HEK293 (cell line): ENCODE measurements at regions not wholly inside any gene's neighbourhood (a gene's known extent, or its start where the extent isn't known, plus 50 kb on each side); places are given as distances from the start of the nearest gene placed in this dataset.

Experiments used
- CTCF ChIA-PET: fragments of 350-600 bp; formaldehyde crosslinking; extraction: SDS; loops from one replicate; lab custom pipeline; 2021; ENCODE audit warnings: antibody characterized with exemption; lab: Yijun Ruan, JAX
- POLR2A ChIA-PET: fragments of 300-600 bp; formaldehyde crosslinking; extraction: SDS; loops from one replicate; lab custom pipeline; 2020; ENCODE audit warnings: antibody characterized with exemption, inconsistent platforms; lab: Yijun Ruan, JAX
- H3K27ac ChIP-seq: fragments of 200-500 bp; sonication (Bioruptor generic); 2 replicates; pipeline ENCODE4 v1.5.1; 2014; ENCODE audit warnings: low read depth, low read length, control low read depth, inconsistent platforms; ENCODE audit errors: extremely low read depth
- H3K36me3 ChIP-seq, 2 experiments: fragments of 200-500 bp in 1 of 2; sonication (Bioruptor generic) in 1 of 2; 1 replicate in 1 of 2; 2 replicates in 1 of 2; pipeline ENCODE4 v1.5.1; 2014 to 2017; ENCODE audit warnings: inconsistent platforms in 2 of 2, low read length in 2 of 2; ENCODE audit not compliant: control insufficient read depth in 2 of 2, insufficient read depth in 1 of 2
- H3K4me1 ChIP-seq: fragments of 200-500 bp; sonication (Bioruptor generic); 2 replicates; pipeline ENCODE4 v1.5.1; 2014; ENCODE audit warnings: mild to moderate bottlenecking, low read length, inconsistent platforms; ENCODE audit not compliant: control insufficient read depth, insufficient read depth
- H3K4me3 ChIP-seq: 2 replicates; pipeline ENCODE4 v1.5.1; 2011; ENCODE audit warnings: low read depth, mild to moderate bottlenecking, control low read depth, low read length, moderate library complexity
- H3K9me3 ChIP-seq: fragments of 200-500 bp; sonication (Bioruptor generic); 2 replicates; pipeline ENCODE4 v1.5.1; 2014; ENCODE audit warnings: low read depth, low read length, inconsistent platforms; ENCODE audit not compliant: control insufficient read depth, insufficient read depth
- ATF2 ChIP-seq: fragments of 450-650 bp; formaldehyde crosslinking; IDR thresholded peaks from 2 replicates; pipeline ENCODE4 v1.5.1; 2016; ENCODE audit warnings: missing biosample characterization, missing genetic modification characterization, low read depth
- EGR2 ChIP-seq: fragments of 450-650 bp; formaldehyde crosslinking; IDR thresholded peaks from 2 replicates; pipeline ENCODE4 v1.5.1; 2016; ENCODE audit warnings: low read depth, missing biosample characterization, missing genetic modification characterization
- GLI2 ChIP-seq: fragments of 450-650 bp; formaldehyde crosslinking; IDR thresholded peaks from 2 replicates; pipeline ENCODE4; 2017; ENCODE audit warnings: missing biosample characterization, missing genetic modification characterization, low read depth, borderline replicate concordance
- GLI4 ChIP-seq: fragments of 450-650 bp; formaldehyde crosslinking; IDR thresholded peaks from 2 replicates; pipeline ENCODE4 v1.5.1; 2016; ENCODE audit warnings: missing biosample characterization, missing genetic modification characterization
- PRDM6 ChIP-seq: fragments of 450-650 bp; formaldehyde crosslinking; IDR thresholded peaks from 2 replicates; pipeline ENCODE4 v1.5.1; 2017; ENCODE audit warnings: missing biosample characterization, missing genetic modification characterization
- REPIN1 ChIP-seq: fragments of 450-650 bp; formaldehyde crosslinking; IDR thresholded peaks from 2 replicates; pipeline ENCODE4 v1.5.1; 2017; ENCODE audit warnings: missing biosample characterization, missing genetic modification characterization, low read depth
- SP2 ChIP-seq: fragments of 450-650 bp; formaldehyde crosslinking; IDR thresholded peaks from 2 replicates; pipeline ENCODE4 v1.5.1; 2016; ENCODE audit warnings: missing biosample characterization, missing genetic modification characterization
- SP7 ChIP-seq: fragments of 450-650 bp; formaldehyde crosslinking; IDR thresholded peaks from 2 replicates; pipeline ENCODE4 v1.5.1; 2016; ENCODE audit warnings: missing biosample characterization, missing genetic modification characterization
- ZBTB48 ChIP-seq: fragments of 450-650 bp; formaldehyde crosslinking; IDR thresholded peaks from 2 replicates; pipeline ENCODE4 v1.5.1; 2016; ENCODE audit warnings: missing biosample characterization, missing genetic modification characterization
- ZNF132 ChIP-seq: fragments of 450-650 bp; formaldehyde crosslinking; IDR thresholded peaks from 2 replicates; pipeline ENCODE4 v1.5.1; 2017; ENCODE audit warnings: missing biosample characterization, missing genetic modification characterization, borderline replicate concordance
- ZNF148 ChIP-seq: fragments of 450-650 bp; formaldehyde crosslinking; IDR thresholded peaks from 2 replicates; pipeline ENCODE4 v1.5.0; 2017; ENCODE audit warnings: missing biosample characterization, missing genetic modification characterization, borderline replicate concordance
- ZNF223 ChIP-seq: fragments of 450-650 bp; formaldehyde crosslinking; IDR thresholded peaks from 2 replicates; pipeline ENCODE4 v1.5.1; 2016; ENCODE audit warnings: missing biosample characterization, missing genetic modification characterization
- ZNF24 ChIP-seq: fragments of 450-650 bp; formaldehyde crosslinking; IDR thresholded peaks from 2 replicates; pipeline ENCODE4 v1.5.1; 2016; ENCODE audit warnings: missing biosample characterization, missing genetic modification characterization
- ZNF311 ChIP-seq: fragments of 450-650 bp; formaldehyde crosslinking; IDR thresholded peaks from 2 replicates; pipeline ENCODE4 v1.5.1; 2017; ENCODE audit warnings: missing biosample characterization, missing genetic modification characterization, borderline replicate concordance
- ZNF510 ChIP-seq: fragments of 450-650 bp; formaldehyde crosslinking; IDR thresholded peaks from 2 replicates; pipeline ENCODE4 v1.5.1; 2018; ENCODE audit warnings: mild to moderate bottlenecking, missing genetic modification characterization, missing biosample characterization; ENCODE audit not compliant: insufficient replicate concordance
- ZNF701 ChIP-seq: fragments of 450-650 bp; formaldehyde crosslinking; IDR thresholded peaks from 2 replicates; pipeline ENCODE4 v1.5.1; 2016; ENCODE audit warnings: missing biosample characterization, missing genetic modification characterization
- ZNF747 ChIP-seq: fragments of 450-650 bp; formaldehyde crosslinking; IDR thresholded peaks from 2 replicates; pipeline ENCODE4 v1.5.1; 2016; ENCODE audit warnings: missing biosample characterization, missing genetic modification characterization
- ZSCAN23 ChIP-seq: fragments of 450-650 bp; formaldehyde crosslinking; IDR thresholded peaks from 2 replicates; pipeline ENCODE4 v1.5.1; 2016; ENCODE audit warnings: missing biosample characterization, missing genetic modification characterization
- TF ChIP-seq, protein P1 (sequence below): fragments of 450-650 bp; formaldehyde crosslinking; IDR thresholded peaks from 2 replicates; pipeline ENCODE4 v1.5.1; 2016; ENCODE audit warnings: missing biosample characterization, missing genetic modification characterization
- TF ChIP-seq, protein P2 (sequence below): fragments of 450-650 bp; formaldehyde crosslinking; IDR thresholded peaks from 2 replicates; pipeline ENCODE4 v1.5.1; 2017; ENCODE audit warnings: missing biosample characterization, missing genetic modification characterization
- TF ChIP-seq, protein P3 (sequence below): sonication (generic); formaldehyde crosslinking; IDR thresholded peaks from 2 replicates; pipeline ENCODE4 v1.8.1; 2022; ENCODE audit warnings: mild to moderate bottlenecking, moderate library complexity, missing genetic modification reagents

DNA sequence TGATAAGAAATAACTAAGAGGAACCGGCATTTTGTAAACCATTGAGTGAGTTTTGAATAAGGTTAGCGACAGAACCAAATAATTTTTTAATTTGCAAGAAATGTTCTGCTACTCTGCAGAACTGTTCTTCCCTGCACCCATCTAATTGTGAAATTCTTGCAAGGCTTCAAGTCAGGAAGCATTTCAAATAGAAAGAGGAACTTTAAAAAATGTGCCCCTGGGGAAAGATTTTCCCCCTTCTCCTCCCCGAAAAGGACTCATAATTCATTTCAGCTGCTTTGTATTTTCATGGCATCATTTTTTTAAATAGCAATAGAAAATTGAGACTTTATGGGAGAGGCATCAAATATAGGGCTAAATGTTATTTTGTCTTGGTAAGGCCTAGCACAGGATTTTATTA is 180.9 kb upstream of the ANKRD55 start (continued):
- TF ChIP-seq, protein P1, sequence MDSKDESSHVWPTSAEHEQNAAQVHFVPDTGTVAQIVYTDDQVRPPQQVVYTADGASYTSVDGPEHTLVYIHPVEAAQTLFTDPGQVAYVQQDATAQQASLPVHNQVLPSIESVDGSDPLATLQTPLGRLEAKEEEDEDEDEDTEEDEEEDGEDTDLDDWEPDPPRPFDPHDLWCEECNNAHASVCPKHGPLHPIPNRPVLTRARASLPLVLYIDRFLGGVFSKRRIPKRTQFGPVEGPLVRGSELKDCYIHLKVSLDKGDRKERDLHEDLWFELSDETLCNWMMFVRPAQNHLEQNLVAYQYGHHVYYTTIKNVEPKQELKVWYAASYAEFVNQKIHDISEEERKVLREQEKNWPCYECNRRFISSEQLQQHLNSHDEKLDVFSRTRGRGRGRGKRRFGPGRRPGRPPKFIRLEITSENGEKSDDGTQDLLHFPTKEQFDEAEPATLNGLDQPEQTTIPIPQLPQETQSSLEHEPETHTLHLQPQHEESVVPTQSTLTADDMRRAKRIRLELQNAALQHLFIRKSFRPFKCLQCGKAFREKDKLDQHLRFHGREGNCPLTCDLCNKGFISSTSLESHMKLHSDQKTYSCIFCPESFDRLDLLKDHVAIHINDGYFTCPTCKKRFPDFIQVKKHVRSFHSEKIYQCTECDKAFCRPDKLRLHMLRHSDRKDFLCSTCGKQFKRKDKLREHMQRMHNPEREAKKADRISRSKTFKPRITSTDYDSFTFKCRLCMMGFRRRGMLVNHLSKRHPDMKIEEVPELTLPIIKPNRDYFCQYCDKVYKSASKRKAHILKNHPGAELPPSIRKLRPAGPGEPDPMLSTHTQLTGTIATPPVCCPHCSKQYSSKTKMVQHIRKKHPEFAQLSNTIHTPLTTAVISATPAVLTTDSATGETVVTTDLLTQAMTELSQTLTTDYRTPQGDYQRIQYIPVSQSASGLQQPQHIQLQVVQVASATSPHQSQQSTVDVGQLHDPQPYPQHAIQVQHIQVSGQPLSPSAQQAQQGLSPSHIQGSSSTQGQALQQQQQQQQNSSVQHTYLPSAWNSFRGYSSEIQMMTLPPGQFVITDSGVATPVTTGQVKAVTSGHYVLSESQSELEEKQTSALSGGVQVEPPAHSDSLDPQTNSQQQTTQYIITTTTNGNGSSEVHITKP (tag by site-specific recombination) = no peak
- TF ChIP-seq GLI4 (tag by site-specific recombination) (no peak), SP7 (no peak), ZNF24 (tag by site-specific recombination) (no peak), ZNF701 (tag by site-specific recombination) (no peak), ATF2 (tag by site-specific recombination) (no peak), ZSCAN23 (no peak)
- TF ChIP-seq, protein P2, sequence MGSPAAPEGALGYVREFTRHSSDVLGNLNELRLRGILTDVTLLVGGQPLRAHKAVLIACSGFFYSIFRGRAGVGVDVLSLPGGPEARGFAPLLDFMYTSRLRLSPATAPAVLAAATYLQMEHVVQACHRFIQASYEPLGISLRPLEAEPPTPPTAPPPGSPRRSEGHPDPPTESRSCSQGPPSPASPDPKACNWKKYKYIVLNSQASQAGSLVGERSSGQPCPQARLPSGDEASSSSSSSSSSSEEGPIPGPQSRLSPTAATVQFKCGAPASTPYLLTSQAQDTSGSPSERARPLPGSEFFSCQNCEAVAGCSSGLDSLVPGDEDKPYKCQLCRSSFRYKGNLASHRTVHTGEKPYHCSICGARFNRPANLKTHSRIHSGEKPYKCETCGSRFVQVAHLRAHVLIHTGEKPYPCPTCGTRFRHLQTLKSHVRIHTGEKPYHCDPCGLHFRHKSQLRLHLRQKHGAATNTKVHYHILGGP = no peak
- TF ChIP-seq, protein P3, sequence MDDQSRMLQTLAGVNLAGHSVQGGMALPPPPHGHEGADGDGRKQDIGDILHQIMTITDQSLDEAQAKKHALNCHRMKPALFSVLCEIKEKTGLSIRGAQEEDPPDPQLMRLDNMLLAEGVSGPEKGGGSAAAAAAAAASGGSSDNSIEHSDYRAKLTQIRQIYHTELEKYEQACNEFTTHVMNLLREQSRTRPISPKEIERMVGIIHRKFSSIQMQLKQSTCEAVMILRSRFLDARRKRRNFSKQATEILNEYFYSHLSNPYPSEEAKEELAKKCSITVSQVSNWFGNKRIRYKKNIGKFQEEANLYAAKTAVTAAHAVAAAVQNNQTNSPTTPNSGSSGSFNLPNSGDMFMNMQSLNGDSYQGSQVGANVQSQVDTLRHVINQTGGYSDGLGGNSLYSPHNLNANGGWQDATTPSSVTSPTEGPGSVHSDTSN (CRISPR knock-in tag) = no peak

DNA sequence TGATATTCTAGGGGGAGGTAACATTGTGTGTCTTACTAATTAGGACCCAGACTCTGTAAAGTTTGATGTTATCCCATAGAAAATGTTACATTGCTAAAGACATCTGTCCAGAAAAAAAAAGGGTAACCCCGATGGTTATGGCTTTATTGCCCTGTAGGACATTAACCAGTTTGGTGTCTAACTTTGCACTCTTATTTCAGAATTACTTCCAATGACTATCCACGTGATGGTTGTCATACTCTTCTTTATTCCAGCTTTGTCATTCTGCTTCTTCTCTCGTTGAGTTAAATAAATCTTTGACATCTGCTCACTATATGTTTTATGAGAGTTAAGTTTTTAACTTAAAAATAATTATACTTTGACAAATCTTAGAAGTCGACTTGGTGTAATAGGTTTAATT is 180.4 kb upstream of the ANKRD55 start:
- H3K27ac ChIP-seq = no peak overlapping the region
- no peak overlapping the region for H3K4me3 ChIP-seq
- H3K36me3 ChIP-seq = no peaks in the 10 kb centered on the region
- TF ChIP-seq EGR2 (tag by site-specific recombination) = no peak
- no peak for TF ChIP-seq ZNF510 (tag by site-specific recombination)
- TF ChIP-seq ZNF148 (tag by site-specific recombination) = no peak
- no peak for TF ChIP-seq PRDM6 (tag by site-specific recombination)
- TF ChIP-seq ZNF223 (tag by site-specific recombination) = no peak
- no peak for TF ChIP-seq SP2
- TF ChIP-seq ZNF747 = no peak
- no peak for TF ChIP-seq GLI2 (tag by site-specific recombination)
- TF ChIP-seq ZBTB48 = no peak
- no peak for TF ChIP-seq REPIN1
- no peak for TF ChIP-seq ZNF132 (tag by site-specific recombination)
- no peak for TF ChIP-seq ZNF311 (tag by site-specific recombination)
- ChIA-PET CTCF (interaction anchor here (0.7 kb wide), 1 partner anchor 84 kb away, joined by 4 read pairs; no protein-coding TSS in a partner anchor), POLR2A (no interaction called here)
- H3K4me1 ChIP-seq = peaks cover 4% of the 10 kb centered on the region; the same call in 1 of the 2 replicates
- H3K9me3 ChIP-seq = no peaks in the 10 kb centered on the region
